Epithelial cell of proximal tubule (primary cell): ENCODE measurements at regions not wholly inside any gene's neighbourhood (a gene's known extent, or its start where the extent isn't known, plus 50 kb on each side); places are given as distances from the start of the nearest gene placed in this dataset.
"Not testable (repeated sequence)": the region's sequence is repeated elsewhere in the genome, so short reads cannot be mapped to it uniquely, and the experiment has no call there.

Experiments
- DNase-seq: peaks from one replicate; pipeline ENCODE4 v3.0.0-alpha.2; 2011; ENCODE audit warnings: low read depth
- H3K4me3 ChIP-seq: 2 replicates; pipeline ENCODE4 v1.5.1; 2011; ENCODE audit warnings: low read depth, mild to moderate bottlenecking, low read length
- CTCF ChIP-seq: conservative IDR thresholded peaks from 2 replicates; pipeline ENCODE4 v1.5.1; 2012; ENCODE audit warnings: low read depth, mild to moderate bottlenecking, low read length

- TF ChIP-seq CTCF: no peak
- H3K4me3 ChIP-seq: no peak overlapping the region
- DNase-seq: no peak
Observed at GRCh38 chr18:63061303-63061702, 258.3 kb downstream of the BCL2 start.

DNA sequence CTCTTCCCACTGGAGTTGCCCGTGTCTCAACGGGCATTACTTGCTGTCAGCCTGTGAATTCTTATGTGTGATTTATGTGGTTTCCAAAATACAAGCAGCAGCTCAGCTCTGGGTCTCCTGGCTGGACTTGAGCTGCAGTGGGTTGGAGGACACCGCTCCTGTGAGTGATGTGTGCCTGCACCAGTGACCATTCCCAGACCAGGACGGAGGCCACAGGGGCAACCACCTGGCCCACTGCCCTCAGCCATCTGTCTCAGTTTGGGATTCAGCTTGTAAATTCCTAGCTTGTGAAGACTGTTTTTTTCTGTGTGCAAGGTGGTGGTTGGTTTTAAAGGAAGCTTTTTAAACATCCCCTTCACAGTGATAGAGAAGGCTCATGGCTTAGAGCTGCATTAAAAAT, 261.0 kb downstream of the BCL2 start:
- no peak overlapping the region for H3K4me3 ChIP-seq
- no peak for TF ChIP-seq CTCF
- no peak for DNase-seq

DNA sequence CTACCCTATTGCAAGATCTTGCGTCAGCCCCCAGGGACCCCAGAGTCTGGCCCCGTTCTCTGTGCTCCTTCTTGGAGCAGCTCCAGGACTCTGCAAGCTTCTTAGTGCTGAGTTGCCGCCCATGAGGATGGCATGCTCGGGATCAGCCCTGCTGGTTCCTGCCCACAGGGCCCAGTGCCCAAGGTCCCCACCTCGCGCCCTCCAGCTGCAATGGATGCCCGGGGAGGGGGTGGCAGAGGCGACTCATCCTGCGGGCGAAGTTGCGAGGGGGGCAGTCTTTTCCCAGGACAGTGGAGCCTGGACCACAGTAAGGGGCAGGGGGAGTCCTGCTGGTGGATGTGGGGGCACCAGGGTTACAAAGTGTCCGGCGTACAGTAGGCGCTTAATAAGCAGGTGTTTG, 261.9 kb downstream of the BCL2 start:
- no peak for TF ChIP-seq CTCF
- no peak overlapping the region for H3K4me3 ChIP-seq
- DNase-seq: no peak

DNA sequence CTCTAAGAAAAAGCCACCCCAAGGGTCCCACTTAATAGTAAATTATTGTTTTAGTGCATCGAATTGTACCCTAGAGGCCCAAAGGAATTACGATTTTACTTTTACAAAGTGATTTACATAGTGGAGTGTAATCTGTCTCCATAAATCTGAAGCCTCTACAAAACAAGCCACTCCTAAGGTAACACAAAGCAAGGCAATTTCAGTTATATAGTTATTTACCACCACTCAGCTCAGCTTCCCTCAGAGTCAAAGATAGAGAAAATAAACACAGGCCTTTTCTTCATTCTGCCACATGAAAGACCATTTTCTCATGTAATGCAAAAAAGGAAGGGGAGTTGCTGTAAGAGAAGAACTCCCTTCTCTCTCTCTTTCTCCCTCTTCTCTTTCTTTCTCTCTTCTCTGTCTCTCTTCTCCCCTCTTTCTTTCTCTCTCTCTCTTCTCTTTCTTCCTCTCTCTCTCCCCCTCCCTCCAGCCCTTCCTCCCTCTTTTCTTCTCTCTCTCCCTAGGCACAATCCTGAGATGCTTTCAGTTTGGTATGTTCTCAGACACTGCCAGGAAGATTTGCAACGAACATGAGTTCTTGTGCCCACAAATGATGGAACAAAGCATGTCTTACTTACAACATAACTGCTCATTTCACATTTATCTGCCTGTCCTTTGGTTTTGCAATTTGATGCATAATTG, 264.5 kb downstream of the BCL2 start:
- no peak overlapping the region for H3K4me3 ChIP-seq
- no peak for DNase-seq
- no peak for TF ChIP-seq CTCF

GRCh38 chr18:63051928-63052327, 267.6 kb downstream of the BCL2 start:
- DNase-seq: no peak
- H3K4me3 ChIP-seq: no peak overlapping the region
- TF ChIP-seq CTCF: no peak

- not testable (repeated sequence) for H3K4me3 ChIP-seq
Observed at GRCh38 chr18:63050667-63051395, 268.7 kb downstream of the BCL2 start.

DNA sequence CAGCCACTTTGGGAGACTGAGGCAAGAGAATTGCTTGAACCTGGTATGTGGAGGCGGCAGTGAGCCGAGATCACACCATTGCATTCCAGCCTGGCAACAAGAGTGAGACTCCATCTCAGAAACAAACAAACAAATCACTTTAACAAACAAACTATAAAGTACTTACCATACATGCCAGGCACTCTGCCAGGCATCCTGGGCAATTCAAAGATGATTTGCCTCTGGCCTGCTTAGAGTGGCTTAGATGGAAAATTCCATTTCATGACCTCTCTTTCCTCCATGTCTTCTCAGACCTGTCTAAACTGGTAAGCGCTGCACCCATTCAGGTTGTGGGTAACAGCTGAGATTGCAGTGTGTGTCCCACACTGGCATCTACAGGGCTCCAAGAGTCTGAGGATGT, 273.2 kb downstream of the BCL2 start:
- no peak for TF ChIP-seq CTCF
- H3K4me3 ChIP-seq: no peak overlapping the region
- DNase-seq: no peak

More at GRCh38 chr18:63050667-63051395, 268.7 kb downstream of the BCL2 start:
- not testable (repeated sequence) for DNase-seq
